ENCODE measurements at regions not wholly inside any gene's neighbourhood (a gene's known extent, or its start where the extent isn't known, plus 50 kb on each side); places are given as distances from the start of the nearest gene placed in this dataset.
A peak's percentile ranks its signal among the peaks of the same experiment; 100 is the strongest.

- CTCF ChIA-PET = no interaction called here
- H3K4me2 ChIP-seq = no peak overlapping the region
- peaks cover 28% of the 10 kb centered on the region for H3F3A ChIP-seq (replicated peaks; ENCODE audit: insufficient read depth)
- peaks cover 10 to 29% of the 10 kb centered on the region in 2 experiments for H3K4me1 ChIP-seq (ENCODE audit: control insufficient read depth in 1 of 2, insufficient read depth in 2 of 2, low read depth in 1 of 2, low read length in 1 of 2)
- H3K9me2 ChIP-seq = no peaks in the 10 kb centered on the region
- no peak for DNase-seq
- no peak overlapping the region for H3K4me3 ChIP-seq (ENCODE audit: low read depth in 2 of 2, low read length in 1 of 2)
- H3K27me3 ChIP-seq (ENCODE audit: insufficient read depth) = no peaks in the 10 kb centered on the region
- H2AFZ ChIP-seq (ENCODE audit: low read depth) = no peak overlapping the region
- no peak for TF ChIP-seq NFIC (IDR thresholded peaks at IDR 0.05; ENCODE audit: borderline replicate concordance)
- no peak for TF ChIP-seq SIN3A (IDR thresholded peaks at IDR 0.05; ENCODE audit: borderline replicate concordance, low read depth, low read length)
- no peak for TF ChIP-seq RXRA (IDR thresholded peaks at IDR 0.05; ENCODE audit: borderline replicate concordance, low read depth)
- no peak for TF ChIP-seq FOSL2 (IDR thresholded peaks at IDR 0.05; ENCODE audit: borderline replicate concordance, low read depth)
- no peak for TF ChIP-seq MXI1 (IDR thresholded peaks at IDR 0.05; ENCODE audit: low read depth, low read length)
- no peak for TF ChIP-seq GABPA (IDR thresholded peaks at IDR 0.05; ENCODE audit: low read depth)
- no peak for TF ChIP-seq EP300 (IDR thresholded peaks at IDR 0.05; ENCODE audit: borderline replicate concordance in 1 of 2, low read depth in 1 of 2, low read length in 1 of 2)
- TF ChIP-seq MEF2A (IDR thresholded peaks at IDR 0.05; ENCODE audit: borderline replicate concordance, low read depth) = no peak
- no peak for TF ChIP-seq EZH2phosphoT487 (IDR thresholded peaks at IDR 0.05; ENCODE audit: borderline replicate concordance, low read depth)
- TF ChIP-seq NRF1 (IDR thresholded peaks at IDR 0.05; ENCODE audit: low read depth, low read length) = no peak
- no peak for TF ChIP-seq JUND (IDR thresholded peaks at IDR 0.05)
- no peak for TF ChIP-seq RAD21 (IDR thresholded peaks at IDR 0.05; ENCODE audit: low read length)
- H4K20me1 ChIP-seq (ENCODE audit: insufficient read depth) = no peaks in the 10 kb centered on the region
- POLR2A ChIA-PET = no interaction called here
- H3K9me3 ChIP-seq = no peaks in the 10 kb centered on the region
- no peaks in the 10 kb centered on the region for H3K36me3 ChIP-seq (replicated peaks in 1 of 2; ENCODE audit: control insufficient read depth in 1 of 2, insufficient read depth in 2 of 2, low read length in 1 of 2)
- H3K9ac ChIP-seq = no peak overlapping the region
- no peaks in the 10 kb centered on the region for H3K79me2 ChIP-seq (ENCODE audit: insufficient read depth)
- H3K27ac ChIP-seq (ENCODE audit: low read depth in 2 of 2, low read length in 1 of 2) = peak overlapping the region in 1 of 2 experiments; percentile 92; a peak in 1 of 4 replicates
Observed at GRCh38 chr6:113411011-113411410, 446.1 kb upstream of the MARCKS start.

- Histone ChIP-seq H3K4me3 (ENCODE audit: low read depth in 2 of 2, low read length in 1 of 2) (no peak overlapping the region), H3K4me2 (peak overlapping the region; percentile 45; the same call in 1 of the 2 replicates), H3K9me3 (no peaks in the 10 kb centered on the region), H3K36me3 (replicated peaks in 1 of 2; ENCODE audit: control insufficient read depth in 1 of 2, insufficient read depth in 2 of 2, low read length in 1 of 2) (no peaks in the 10 kb centered on the region), H3K27me3 (ENCODE audit: insufficient read depth) (no peaks in the 10 kb centered on the region), H4K20me1 (ENCODE audit: insufficient read depth) (no peaks in the 10 kb centered on the region), H3K27ac (ENCODE audit: low read depth in 2 of 2, low read length in 1 of 2) (peak overlapping the region; percentile 85 to 92), H3K79me2 (ENCODE audit: insufficient read depth) (no peaks in the 10 kb centered on the region), H2AFZ (ENCODE audit: low read depth) (no peak overlapping the region), H3K4me1 (ENCODE audit: control insufficient read depth in 1 of 2, insufficient read depth in 2 of 2, low read depth in 1 of 2, low read length in 1 of 2) (peaks cover 10 to 29% of the 10 kb centered on the region in 2 experiments), H3K9me2 (no peaks in the 10 kb centered on the region), H3F3A (replicated peaks; ENCODE audit: insufficient read depth) (peaks cover 28% of the 10 kb centered on the region), H3K9ac (no peak overlapping the region; the same call in 1 of the 2 replicates)
- DNase-seq = peak; percentile 20
- CTCF ChIA-PET = interaction anchor here (0.7 to 2.3 kb wide), 6 partner anchors 14 to 446 kb away, joined by 3 to 15 read pairs (median 4); no protein-coding TSS in a partner anchor
- TF ChIP-seq RAD21 (IDR thresholded peaks at IDR 0.05; ENCODE audit: low read length) (peak; percentile 29; the same call in 1 of the 2 replicates), POLR2AphosphoS5 (IDR thresholded peaks at IDR 0.05; ENCODE audit: low read depth, low read length) (peak; percentile 76; the same call in 1 of the 2 replicates), FOXM1 (IDR thresholded peaks at IDR 0.05; ENCODE audit: low read depth) (peak; percentile 92), SIN3A (IDR thresholded peaks at IDR 0.05; ENCODE audit: borderline replicate concordance, low read depth, low read length) (no peak), GATA2 (CRISPR knock-in tag; IDR thresholded peaks at IDR 0.05) (peak; percentile 94), NFIC (IDR thresholded peaks at IDR 0.05; ENCODE audit: borderline replicate concordance) (peak; percentile 86), FOXJ3 (CRISPR knock-in tag; IDR thresholded peaks at IDR 0.05) (0 out of 2 replicates have a peak, but pooled peaks have one; percentile 39), TCF12 (IDR thresholded peaks at IDR 0.05) (peak; percentile 95), EP300 (IDR thresholded peaks at IDR 0.05; ENCODE audit: borderline replicate concordance in 1 of 2, low read depth in 1 of 2, low read length in 1 of 2) (peak; percentile 88 to 94), CHD2 (IDR thresholded peaks at IDR 0.05; ENCODE audit: low read length, partially characterized antibody) (peak; percentile 60), RCOR1 (IDR thresholded peaks at IDR 0.05; ENCODE audit: low read length) (peak; percentile 86), RXRA (IDR thresholded peaks at IDR 0.05; ENCODE audit: borderline replicate concordance, low read depth) (peak; percentile 29; the same call in 1 of the 2 replicates), EZH2phosphoT487 (IDR thresholded peaks at IDR 0.05; ENCODE audit: borderline replicate concordance, low read depth) (no peak), PBX3 (IDR thresholded peaks at IDR 0.05) (peak; percentile 80), TEAD4 (IDR thresholded peaks at IDR 0.05; ENCODE audit: borderline replicate concordance, insufficient read depth) (peak; percentile 94), ELF1 (IDR thresholded peaks at IDR 0.05) (no peak), JUND (IDR thresholded peaks at IDR 0.05) (peak; percentile 63), FOSL2 (IDR thresholded peaks at IDR 0.05; ENCODE audit: borderline replicate concordance, low read depth) (no peak)
- POLR2A ChIA-PET = interaction anchor here (0.9 kb wide), 1 partner anchor 446 kb away, joined by 3 read pairs; no protein-coding TSS in a partner anchor
- 9% methylated on average over 1 of the region's 1 CpG for WGBS (ENCODE audit: low lambda C conversion rate)
Observed at GRCh38 chr6:113412589-113413357, 444.4 kb upstream of the MARCKS start.

Data from SK-N-SH (cell line).